GM10266 (cell line): ENCODE measurements at regions not wholly inside any gene's neighbourhood (a gene's known extent, or its start where the extent isn't known, plus 50 kb on each side); places are given as distances from the start of the nearest gene placed in this dataset.

ENCODE experiments used
- DNase-seq: peaks from one replicate; pipeline ENCODE4 v3.0.0; 2012; ENCODE audit errors: extremely low spot score
- CTCF ChIP-seq: IDR thresholded peaks from 2 replicates; pipeline ENCODE4 v1.5.1; 2012; ENCODE audit warnings: mild to moderate bottlenecking, low read depth; ENCODE audit not compliant: control insufficient read depth, insufficient read depth; ENCODE audit errors: missing control alignments

- DNase-seq, result no peak
- TF ChIP-seq CTCF, result no peak
Measured at GRCh38 chr3:77919244-77919643, 879.3 kb downstream of the ROBO2 start.

GRCh38 chr3:77931255-77932009, 891.5 kb downstream of the ROBO2 start:
- DNase-seq, result no peak
- no peak for TF ChIP-seq CTCF

GRCh38 chr3:77932926-77933325, 893.0 kb downstream of the ROBO2 start:
- TF ChIP-seq CTCF, result no peak
- no peak for DNase-seq

GRCh38 chr3:77933926-77934325, 894.0 kb downstream of the ROBO2 start:
- DNase-seq, result no peak
- TF ChIP-seq CTCF, result no peak

GRCh38 chr3:77935418-77935817, 895.5 kb downstream of the ROBO2 start:
- DNase-seq, result no peak
- no peak for TF ChIP-seq CTCF

GRCh38 chr3:77939726-77940125, 899.8 kb downstream of the ROBO2 start:
- no peak for DNase-seq
- TF ChIP-seq CTCF, result no peak

GRCh38 chr3:77943598-77943997, 903.7 kb downstream of the ROBO2 start:
- TF ChIP-seq CTCF, result no peak
- no peak for DNase-seq
